Smooth muscle cell (in vitro differentiated cells): ENCODE measurements at regions not wholly inside any gene's neighbourhood (a gene's known extent, or its start where the extent isn't known, plus 50 kb on each side); places are given as distances from the start of the nearest gene placed in this dataset.

Source experiments
- DNase-seq: peaks from one replicate; lab custom pipeline; 2025; ENCODE audit not compliant: unreplicated experiment; lab: John Stamatoyannopoulos, UW
- H2AFZ ChIP-seq: fragments of 200-600 bp; sonication (generic); 2 replicates; pipeline ENCODE4 v1.6.0; 2016; ENCODE audit warnings: antibody characterized with exemption, low read depth, mild to moderate bottlenecking
- H3F3A ChIP-seq: fragments of 200-600 bp; sonication (generic); 2 replicates; pipeline ENCODE4 v1.6.0; 2017; ENCODE audit warnings: antibody characterized with exemption, low read depth
- H3K27ac ChIP-seq: fragments of 200-600 bp; sonication (generic); 2 replicates; pipeline ENCODE4 v1.5.1; 2016; ENCODE audit warnings: low read depth, mild to moderate bottlenecking
- H3K27me3 ChIP-seq: fragments of 200-600 bp; sonication (generic); 2 replicates; pipeline ENCODE4 v1.6.1; 2016; ENCODE audit warnings: low read depth, mild to moderate bottlenecking
- H3K36me3 ChIP-seq: fragments of 200-600 bp; sonication (generic); 2 replicates; pipeline ENCODE4 v1.5.1; 2016; ENCODE audit warnings: low read depth
- H3K4me1 ChIP-seq: fragments of 200-600 bp; sonication (generic); 2 replicates; pipeline ENCODE4 v1.5.1; 2016; ENCODE audit warnings: low read depth
- H3K4me2 ChIP-seq: fragments of 200-600 bp; sonication (generic); 2 replicates; pipeline ENCODE4 v1.6.0; 2016; ENCODE audit warnings: mild to moderate bottlenecking
- H3K4me3 ChIP-seq: fragments of 200-600 bp; sonication (generic); 2 replicates; pipeline ENCODE4 v1.5.1; 2016; ENCODE audit warnings: mild to moderate bottlenecking
- H3K79me2 ChIP-seq: fragments of 200-600 bp; sonication (generic); 2 replicates; pipeline ENCODE4 v1.6.0; 2016; ENCODE audit warnings: low read depth, mild to moderate bottlenecking
- H3K9ac ChIP-seq: fragments of 200-600 bp; sonication (generic); 2 replicates; pipeline ENCODE4 v1.6.0; 2016; ENCODE audit warnings: low read depth
- H3K9me3 ChIP-seq: fragments of 200-600 bp; sonication (generic); replicated peaks from 2 replicates; pipeline ENCODE4 v1.5.1; 2016; ENCODE audit warnings: low read depth
- H4K20me1 ChIP-seq: fragments of 200-600 bp; sonication (generic); 2 replicates; pipeline ENCODE4 v1.6.0; 2016; ENCODE audit warnings: low read depth
- WGBS: methylation state at CpG from one replicate; pipeline ENCODE4 v1.1.7; 2016; ENCODE audit warnings: low lambda C conversion rate; 5-methylcytosine and 5-hydroxymethylcytosine counted together
- TF ChIP-seq, protein P1 (sequence below): fragments of 200-600 bp; sonication (generic); IDR thresholded peaks from 2 replicates; pipeline ENCODE4 v1.5.1; 2017; ENCODE audit warnings: borderline replicate concordance, mild to moderate bottlenecking, antibody characterized with exemption; ENCODE audit not compliant: insufficient read depth, poor library complexity, severe bottlenecking

DNA sequence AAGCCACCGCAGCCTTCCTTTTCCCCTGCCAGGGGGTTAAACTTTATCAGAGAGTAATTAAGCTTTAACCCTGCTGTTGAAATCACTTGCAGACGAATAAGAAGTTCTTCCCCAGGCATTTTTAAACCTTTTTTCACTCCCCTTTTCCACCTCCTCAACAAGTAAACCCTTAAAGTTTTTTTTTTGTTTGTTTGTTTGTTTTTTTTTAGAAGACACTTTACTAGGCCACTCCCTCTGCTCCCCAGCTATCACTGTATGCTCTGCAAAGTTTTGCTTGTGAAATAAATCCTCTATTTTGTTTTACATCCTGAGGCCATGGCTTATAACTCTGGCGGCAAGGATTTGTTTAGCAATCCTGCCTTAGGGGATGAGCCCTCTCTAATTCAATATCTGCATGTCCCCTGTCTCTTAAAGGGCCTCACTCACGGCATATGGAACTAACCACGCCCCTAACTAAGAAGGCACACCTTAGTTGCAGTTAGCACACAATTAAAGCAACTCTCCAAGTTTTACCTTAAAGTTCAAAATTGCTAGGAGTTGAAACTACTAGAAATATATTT is 1354.7 kb upstream of the LRRTM3 start:
- peak overlapping the region; percentile 95 for H2AFZ ChIP-seq
- no peaks in the 10 kb centered on the region for H3F3A ChIP-seq
- peaks cover 5% of the 10 kb centered on the region for H3K4me1 ChIP-seq
- 5% methylated on average over 5 of the region's 5 CpGs for WGBS
- no peaks in the 10 kb centered on the region for H3K27me3 ChIP-seq
- peak overlapping the region; percentile 96 for H3K4me2 ChIP-seq
- H3K9me3 ChIP-seq, result no peaks in the 10 kb centered on the region
- TF ChIP-seq, protein P1, sequence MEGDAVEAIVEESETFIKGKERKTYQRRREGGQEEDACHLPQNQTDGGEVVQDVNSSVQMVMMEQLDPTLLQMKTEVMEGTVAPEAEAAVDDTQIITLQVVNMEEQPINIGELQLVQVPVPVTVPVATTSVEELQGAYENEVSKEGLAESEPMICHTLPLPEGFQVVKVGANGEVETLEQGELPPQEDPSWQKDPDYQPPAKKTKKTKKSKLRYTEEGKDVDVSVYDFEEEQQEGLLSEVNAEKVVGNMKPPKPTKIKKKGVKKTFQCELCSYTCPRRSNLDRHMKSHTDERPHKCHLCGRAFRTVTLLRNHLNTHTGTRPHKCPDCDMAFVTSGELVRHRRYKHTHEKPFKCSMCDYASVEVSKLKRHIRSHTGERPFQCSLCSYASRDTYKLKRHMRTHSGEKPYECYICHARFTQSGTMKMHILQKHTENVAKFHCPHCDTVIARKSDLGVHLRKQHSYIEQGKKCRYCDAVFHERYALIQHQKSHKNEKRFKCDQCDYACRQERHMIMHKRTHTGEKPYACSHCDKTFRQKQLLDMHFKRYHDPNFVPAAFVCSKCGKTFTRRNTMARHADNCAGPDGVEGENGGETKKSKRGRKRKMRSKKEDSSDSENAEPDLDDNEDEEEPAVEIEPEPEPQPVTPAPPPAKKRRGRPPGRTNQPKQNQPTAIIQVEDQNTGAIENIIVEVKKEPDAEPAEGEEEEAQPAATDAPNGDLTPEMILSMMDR, result no peak
- H3K27ac ChIP-seq, result peak overlapping the region; percentile 34
- H3K36me3 ChIP-seq, result peaks cover 4% of the 10 kb centered on the region
- peak overlapping the region; percentile 82 for H3K4me3 ChIP-seq
- no peaks in the 10 kb centered on the region for H3K79me2 ChIP-seq
- H4K20me1 ChIP-seq, result no peaks in the 10 kb centered on the region
- H3K9ac ChIP-seq, result peak overlapping the region; percentile 56
- DNase-seq, result no peak

DNA sequence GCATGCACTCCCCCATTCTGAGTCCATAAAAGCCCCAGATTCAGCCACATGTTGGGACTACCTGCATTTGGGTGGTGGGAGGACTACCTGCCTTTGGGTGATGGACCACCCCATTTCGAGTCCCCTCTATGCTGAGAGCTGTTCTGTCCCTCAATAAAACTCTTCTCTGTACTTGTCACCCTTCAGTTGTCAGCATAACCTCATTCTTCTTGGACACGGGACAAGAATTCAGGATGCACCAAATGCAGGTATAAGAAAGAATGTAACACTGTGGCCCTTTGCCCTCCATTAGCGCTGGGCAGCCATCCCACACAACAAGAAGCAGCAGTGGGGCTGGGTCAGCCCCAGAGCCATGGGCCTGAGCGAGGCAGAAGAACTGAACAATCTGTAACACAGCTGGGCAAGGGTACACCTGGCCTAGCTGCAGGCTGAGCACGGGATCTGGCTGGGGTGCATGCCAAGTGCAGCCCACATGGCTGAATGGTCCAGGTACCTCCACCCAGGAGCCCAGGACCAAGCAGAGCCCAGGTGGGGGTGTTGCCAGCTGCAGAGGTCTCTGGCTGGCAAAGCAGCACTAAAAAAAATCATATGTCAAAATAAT is 1344.3 kb upstream of the LRRTM3 start:
- H3K4me2 ChIP-seq, result no peak overlapping the region
- H3K27me3 ChIP-seq, result no peaks in the 10 kb centered on the region
- no peaks in the 10 kb centered on the region for H3K79me2 ChIP-seq
- no peaks in the 10 kb centered on the region for H3K36me3 ChIP-seq
- DNase-seq, result no peak
- H3K4me1 ChIP-seq, result no peaks in the 10 kb centered on the region
- H3K27ac ChIP-seq, result no peak overlapping the region
- no peaks in the 10 kb centered on the region for H4K20me1 ChIP-seq
- H2AFZ ChIP-seq, result no peak overlapping the region
- no peaks in the 10 kb centered on the region for H3F3A ChIP-seq
- no peak overlapping the region for H3K4me3 ChIP-seq
- WGBS, result 91% methylated on average over 5 of the region's 5 CpGs
- no peak overlapping the region for H3K9ac ChIP-seq
- TF ChIP-seq, protein P1, result no peak
- no peaks in the 10 kb centered on the region for H3K9me3 ChIP-seq

- no peak overlapping the region for H3K4me2 ChIP-seq
- H3K79me2 ChIP-seq, result no peaks in the 10 kb centered on the region
- H3K4me3 ChIP-seq, result no peak overlapping the region
- no peaks in the 10 kb centered on the region for H3K9me3 ChIP-seq
- no peak overlapping the region for H3K9ac ChIP-seq
- H3K36me3 ChIP-seq, result peaks cover 5% of the 10 kb centered on the region
- TF ChIP-seq, protein P1, result no peak
- no peaks in the 10 kb centered on the region for H3F3A ChIP-seq
- H3K27me3 ChIP-seq, result no peaks in the 10 kb centered on the region
- H3K4me1 ChIP-seq, result no peaks in the 10 kb centered on the region
- 88% methylated on average over 1 of the region's 1 CpG for WGBS
- H2AFZ ChIP-seq, result no peak overlapping the region
- H3K27ac ChIP-seq, result no peak overlapping the region
- no peaks in the 10 kb centered on the region for H4K20me1 ChIP-seq
- DNase-seq, result no peak
These were observed 1323.5 kb upstream of the LRRTM3 start for GRCh38 chr10:65602182-65602865.
